ENCODE measurements at regions not wholly inside any gene's neighbourhood (a gene's known extent, or its start where the extent isn't known, plus 50 kb on each side); places are given as distances from the start of the nearest gene placed in this dataset.

DNA sequence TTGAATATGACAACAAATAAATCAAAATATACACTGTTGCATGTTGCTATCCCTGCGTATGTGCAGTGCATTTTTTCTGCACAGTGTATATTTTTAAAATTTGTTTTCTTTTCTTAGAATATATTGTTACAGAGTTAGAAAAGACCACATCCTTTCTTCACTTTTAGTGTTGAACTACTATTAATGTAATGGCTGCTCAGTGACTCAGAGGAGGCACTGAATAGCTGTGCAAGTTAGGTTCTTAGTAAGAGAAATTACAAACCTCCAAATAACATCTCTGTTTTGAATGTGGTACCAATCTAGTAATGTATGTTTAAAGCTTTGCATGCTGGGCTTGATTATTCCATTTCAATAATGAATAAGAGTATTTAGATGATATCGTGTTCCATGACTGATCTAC is 208.9 kb upstream of the PRR16 start:
- TF ChIP-seq POLR2A (IDR thresholded peaks at IDR 0.05; ENCODE audit: low read length) (no peak), GATA1 (IDR thresholded peaks at IDR 0.05; ENCODE audit: low read depth, low read length) (no peak)

Data from erythroblast (primary cell).